HG02610 (cell line): ENCODE measurements at regions not wholly inside any gene's neighbourhood (a gene's known extent, or its start where the extent isn't known, plus 50 kb on each side); places are given as distances from the start of the nearest gene placed in this dataset.
"Not testable (repeated sequence)": the region's sequence is repeated elsewhere in the genome, so short reads cannot be mapped to it uniquely, and the experiment has no call there.

ENCODE experiments used
- ATAC-seq: cut with Tn5 transposase; IDR thresholded peaks from one replicate; pipeline ENCODE4 v1.9.1; 2021; ENCODE audit warnings: mild to moderate bottlenecking, moderate library complexity; ENCODE audit not compliant: unreplicated experiment

- peak; percentile 96 for ATAC-seq
Measured at GRCh38 chr11:16605894-16606783, 132.3 kb upstream of the C11orf58 start.

GRCh38 chr11:16605389-16605893 is 133.0 kb upstream of the C11orf58 start:
- ATAC-seq = no peak

- ATAC-seq = no peak
Measured at GRCh38 chr11:16604794-16605388, 133.6 kb upstream of the C11orf58 start.

GRCh38 chr11:16603890-16604793 is 134.3 kb upstream of the C11orf58 start:
- no peak for ATAC-seq

- ATAC-seq = no peak
Measured at GRCh38 chr11:16603245-16603644, 135.2 kb upstream of the C11orf58 start.

- no peak for ATAC-seq
Measured at GRCh38 chr11:16598906-16599305, 139.5 kb upstream of the C11orf58 start.

GRCh38 chr11:16598032-16598431 is 140.4 kb upstream of the C11orf58 start:
- ATAC-seq = no peak

- ATAC-seq = no peak
Measured at GRCh38 chr11:16596231-16596630, 142.2 kb upstream of the C11orf58 start.

GRCh38 chr11:16591157-16591556 is 147.3 kb upstream of the C11orf58 start:
- ATAC-seq = no peak

GRCh38 chr11:16587670-16588069 is 150.8 kb upstream of the C11orf58 start:
- ATAC-seq = no peak

- no peak for ATAC-seq
Measured at GRCh38 chr11:16584569-16584968, 153.9 kb upstream of the C11orf58 start.

- ATAC-seq = not testable (repeated sequence)
Measured at GRCh38 chr11:16581078-16581477, 157.4 kb upstream of the C11orf58 start.

- ATAC-seq = no peak
Measured at GRCh38 chr11:16577490-16577889, 161.0 kb upstream of the C11orf58 start.

- ATAC-seq = not testable (repeated sequence)
Measured at GRCh38 chr11:16574889-16575288, 163.6 kb upstream of the C11orf58 start.

GRCh38 chr11:16572945-16573344 is 165.5 kb upstream of the C11orf58 start:
- no peak for ATAC-seq

- ATAC-seq = no peak
Measured at GRCh38 chr11:16561150-16561549, 177.3 kb upstream of the C11orf58 start.

GRCh38 chr11:16558494-16558893 is 180.0 kb upstream of the C11orf58 start:
- no peak for ATAC-seq

GRCh38 chr11:16555956-16556355 is 182.5 kb upstream of the C11orf58 start:
- no peak for ATAC-seq

- ATAC-seq = no peak
Measured at GRCh38 chr11:16554361-16554760, 184.1 kb upstream of the C11orf58 start.

- no peak for ATAC-seq
Measured at GRCh38 chr11:16547879-16548278, 190.6 kb upstream of the C11orf58 start.

- ATAC-seq = no peak
Measured at GRCh38 chr11:16543642-16544041, 187.3 kb upstream of the SOX6 start.
